ENCODE measurements at regions not wholly inside any gene's neighbourhood (a gene's known extent, or its start where the extent isn't known, plus 50 kb on each side); places are given as distances from the start of the nearest gene placed in this dataset.
A peak's percentile ranks its signal among the peaks of the same experiment; 100 is the strongest.
"Not testable (repeated sequence)": the region's sequence is repeated elsewhere in the genome, so short reads cannot be mapped to it uniquely, and the experiment has no call there.

- peak; percentile 46 for ATAC-seq
- TF ChIP-seq ARNTL (CRISPR knock-in tag; IDR thresholded peaks at IDR 0.05; ENCODE audit: borderline replicate concordance, low read depth) (no peak), ZNF8 (CRISPR knock-in tag; IDR thresholded peaks at IDR 0.05) (no peak), GLIS3 (CRISPR knock-in tag; IDR thresholded peaks at IDR 0.05) (no peak), CSRNP3 (CRISPR knock-in tag; IDR thresholded peaks at IDR 0.05) (no peak), ZFP30 (CRISPR knock-in tag; IDR thresholded peaks at IDR 0.05) (no peak), ZNF70 (CRISPR knock-in tag; IDR thresholded peaks at IDR 0.05) (no peak), TOX (CRISPR knock-in tag; IDR thresholded peaks at IDR 0.05; ENCODE audit: borderline replicate concordance) (no peak), SNAI2 (CRISPR knock-in tag; IDR thresholded peaks at IDR 0.05) (no peak), ISL1 (CRISPR knock-in tag; IDR thresholded peaks at IDR 0.05) (no peak), RARB (CRISPR knock-in tag; IDR thresholded peaks at IDR 0.05) (no peak), BACH2 (CRISPR knock-in tag; IDR thresholded peaks at IDR 0.05; ENCODE audit: borderline replicate concordance) (no peak), ZFP3 (CRISPR knock-in tag; IDR thresholded peaks at IDR 0.05) (no peak)
These were observed 411.0 kb upstream of the ESRRG start for GRCh38 chr1:217133958-217134856.

- ATAC-seq, result no peak
- no peak for TF ChIP-seq ZNF70 (CRISPR knock-in tag; IDR thresholded peaks at IDR 0.05)
- no peak for TF ChIP-seq ZNF8 (CRISPR knock-in tag; IDR thresholded peaks at IDR 0.05)
These were observed 409.9 kb upstream of the ESRRG start for GRCh38 chr1:217133092-217133491.

- TF ChIP-seq ZNF8 (CRISPR knock-in tag; IDR thresholded peaks at IDR 0.05), result peak; percentile 94
- 0 out of 2 replicates have a peak, but pooled peaks have one; percentile 12 for TF ChIP-seq ZNF70 (CRISPR knock-in tag; IDR thresholded peaks at IDR 0.05)
- not testable (repeated sequence) for ATAC-seq
These were observed 400.1 kb upstream of the ESRRG start for GRCh38 chr1:217123340-217123739.

- no peak for TF ChIP-seq PATZ1 (CRISPR knock-in tag; IDR thresholded peaks at IDR 0.05; ENCODE audit: borderline replicate concordance)
- peak; percentile 92 for TF ChIP-seq ZFP3 (CRISPR knock-in tag; IDR thresholded peaks at IDR 0.05)
These were observed 394.8 kb upstream of the ESRRG start for GRCh38 chr1:217117973-217118465.

GRCh38 chr1:217115404-217116380 lies 392.5 kb upstream of the ESRRG start:
- peak; percentile 68 for ATAC-seq
- TF ChIP-seq ZFP30 (CRISPR knock-in tag; IDR thresholded peaks at IDR 0.05) (no peak), ZNF565 (CRISPR knock-in tag; conservative IDR thresholded peaks at IDR 0.05; ENCODE audit: low read depth) (no peak), CSDC2 (CRISPR knock-in tag; IDR thresholded peaks at IDR 0.05) (no peak), SNAI2 (CRISPR knock-in tag; IDR thresholded peaks at IDR 0.05) (no peak), TSHZ2 (CRISPR knock-in tag; IDR thresholded peaks at IDR 0.05) (peak; percentile 86), ISL1 (CRISPR knock-in tag; IDR thresholded peaks at IDR 0.05) (no peak; the same call in 1 of the 2 replicates), ESRRG (CRISPR knock-in tag; IDR thresholded peaks at IDR 0.05) (no peak), ZNF70 (CRISPR knock-in tag; IDR thresholded peaks at IDR 0.05) (no peak), GLIS3 (CRISPR knock-in tag; IDR thresholded peaks at IDR 0.05) (no peak), PPARA (CRISPR knock-in tag; IDR thresholded peaks at IDR 0.05; ENCODE audit: borderline replicate concordance) (no peak), OSR1 (CRISPR knock-in tag; IDR thresholded peaks at IDR 0.05) (no peak), CREB5 (CRISPR knock-in tag; IDR thresholded peaks at IDR 0.05; ENCODE audit: low read depth) (no peak), TCF4 (CRISPR knock-in tag; IDR thresholded peaks at IDR 0.05; ENCODE audit: borderline replicate concordance) (peak; percentile 82; the same call in 1 of the 2 replicates), ZNF8 (CRISPR knock-in tag; IDR thresholded peaks at IDR 0.05) (peak; percentile 42; the same call in 1 of the 2 replicates), POU6F1 (CRISPR knock-in tag; IDR thresholded peaks at IDR 0.05; ENCODE audit: borderline replicate concordance, low read depth) (peak; percentile 97), ARNTL (CRISPR knock-in tag; IDR thresholded peaks at IDR 0.05; ENCODE audit: borderline replicate concordance, low read depth) (no peak), RARB (CRISPR knock-in tag; IDR thresholded peaks at IDR 0.05) (no peak), ZFP3 (CRISPR knock-in tag; IDR thresholded peaks at IDR 0.05) (no peak)

More at GRCh38 chr1:217117973-217118465, 394.8 kb upstream of the ESRRG start:
- ATAC-seq, result no peak

Data from SK-N-SH treated with all-trans-retinoic acid at 6 μM for 48 hours (cell line).